Esophagus squamous epithelium (tissue), 5 donors: ENCODE measurements at regions not wholly inside any gene's neighbourhood (a gene's known extent, or its start where the extent isn't known, plus 50 kb on each side); places are given as distances from the start of the nearest gene placed in this dataset.

Experiments
- DNase-seq: peaks from one replicate; lab custom pipeline; 2025; lab: John Stamatoyannopoulos, UW
- H3K27ac ChIP-seq, 4 donors: fragments of 200-600 bp; sonication (generic); one replicate each; pipeline ENCODE4 v1.5.1; 2016 to 2019; ENCODE audit warnings: mild to moderate bottlenecking in 1 of 4
- H3K27me3 ChIP-seq, 4 donors: fragments of 200-600 bp; sonication (generic); 1 replicate in 3 of 4; 2 replicates in 1 of 4; pipeline versions ENCODE4 v1.5.1 to v1.6.0; 2017 to 2021; ENCODE audit warnings: antibody characterized with exemption in 1 of 4
- H3K36me3 ChIP-seq, 3 donors: fragments of 200-600 bp; sonication (generic); one replicate each; pipeline ENCODE4 v1.5.1; 2016 to 2019
- H3K4me1 ChIP-seq, 3 donors: fragments of 200-600 bp; sonication (generic); one replicate each; pipeline ENCODE4 v1.5.1; 2017 to 2019
- H3K4me3 ChIP-seq, 4 donors: fragments of 200-600 bp; sonication (generic); 1 replicate in 3 of 4; 2 replicates in 1 of 4; pipeline ENCODE4 v1.5.1; 2016 to 2019; ENCODE audit warnings: mild to moderate bottlenecking in 2 of 4, moderate library complexity in 1 of 4
- H3K9me3 ChIP-seq, 3 donors: fragments of 200-600 bp; sonication (generic); one replicate each; pipeline ENCODE4 v1.5.1; 2016 to 2019
- CTCF ChIP-seq, 6 experiments: fragments of 450-650 bp in 4 of 6; fragments of 200-600 bp in 2 of 6; sonication (generic) in 2 of 6; IDR thresholded peaks; one replicate each; pipeline ENCODE4 v1.5.1; 2016 to 2019; ENCODE audit warnings: antibody characterized with exemption in 6 of 6, mild to moderate bottlenecking in 4 of 6, moderate library complexity in 4 of 6
- POLR2A ChIP-seq, 4 donors: fragments of 450-650 bp; IDR thresholded peaks; one replicate each; pipeline ENCODE4 v1.6.1; 2017; ENCODE audit warnings: antibody characterized with exemption in 4 of 4, mild to moderate bottlenecking in 4 of 4, moderate library complexity in 3 of 4
- WGBS, 2 donors: methylation state at CpG; one replicate each; pipeline ENCODE4 v1.1.5; 2018; 5-methylcytosine and 5-hydroxymethylcytosine counted together
- intact Hi-C: fragments of 100-400 bp; cut with DNase I; formaldehyde crosslinking; loops from one replicate; pipeline ENCODE4 v1.15.0; 2022
- donor health status: DM: yes; HTN: yes; CAD: no.

- DNase-seq, result no peak
- Histone ChIP-seq H3K36me3 (no peaks in the 10 kb centered on the region), H3K4me1 (no peaks in the 10 kb centered on the region), H3K27ac (no peak overlapping the region), H3K27me3 (no peaks in the 10 kb centered on the region), H3K4me3 (no peak overlapping the region), H3K9me3 (no peaks in the 10 kb centered on the region)
- 27 to 47% methylated on average over 4 of the region's 4 CpGs for WGBS, 2 donors
- TF ChIP-seq POLR2A (IDR thresholded peaks at IDR 0.05), result no peak
- TF ChIP-seq CTCF (IDR thresholded peaks at IDR 0.05), result no peak
- intact Hi-C loops, result no loop called here
Observed at GRCh38 chr1:239322369-239322768, 64.0 kb upstream of the CHRM3 start.

- H3K4me1 ChIP-seq, result no peaks in the 10 kb centered on the region
- no peaks in the 10 kb centered on the region for H3K27me3 ChIP-seq
- DNase-seq, result no peak
- no peak overlapping the region for H3K27ac ChIP-seq
- H3K4me3 ChIP-seq, result no peak overlapping the region
- intact Hi-C loops, result no loop called here
- TF ChIP-seq POLR2A (IDR thresholded peaks at IDR 0.05), result no peak
- TF ChIP-seq CTCF (IDR thresholded peaks at IDR 0.05), result no peak
- H3K36me3 ChIP-seq, result no peaks in the 10 kb centered on the region
- no peaks in the 10 kb centered on the region for H3K9me3 ChIP-seq
- WGBS, 2 donors, result 85 to 86% methylated on average over 1 of the region's 1 CpG
Observed at GRCh38 chr1:239321877-239322276, 64.5 kb upstream of the CHRM3 start.

GRCh38 chr1:239317948-239318347 lies 68.4 kb upstream of the CHRM3 start:
- no peaks in the 10 kb centered on the region for H3K9me3 ChIP-seq
- no peak for TF ChIP-seq CTCF (IDR thresholded peaks at IDR 0.05)
- TF ChIP-seq POLR2A (IDR thresholded peaks at IDR 0.05), result no peak
- 100% methylated on average over 1 of the region's 1 CpG for WGBS, 2 donors
- no peaks in the 10 kb centered on the region for H3K27me3 ChIP-seq
- H3K4me3 ChIP-seq, result no peak overlapping the region
- H3K27ac ChIP-seq, result no peak overlapping the region
- no peak for DNase-seq
- H3K4me1 ChIP-seq, result no peaks in the 10 kb centered on the region
- intact Hi-C loops, result no loop called here
- no peaks in the 10 kb centered on the region for H3K36me3 ChIP-seq

- H3K4me3 ChIP-seq, result no peak overlapping the region
- no peak overlapping the region for H3K27ac ChIP-seq
- TF ChIP-seq CTCF (IDR thresholded peaks at IDR 0.05), result no peak
- no peak for TF ChIP-seq POLR2A (IDR thresholded peaks at IDR 0.05)
- H3K4me1 ChIP-seq, result no peaks in the 10 kb centered on the region
- WGBS, 2 donors, result 49 to 64% methylated on average over 3 of the region's 3 CpGs
- H3K27me3 ChIP-seq, result no peaks in the 10 kb centered on the region
- no peak for DNase-seq
- no peaks in the 10 kb centered on the region for H3K9me3 ChIP-seq
- intact Hi-C loops, result no loop called here
- H3K36me3 ChIP-seq, result no peaks in the 10 kb centered on the region
Observed at GRCh38 chr1:239315631-239316217, 70.6 kb upstream of the CHRM3 start.

GRCh38 chr1:239311331-239311730 lies 75.0 kb upstream of the CHRM3 start:
- Histone ChIP-seq H3K36me3 (no peaks in the 10 kb centered on the region), H3K4me1 (no peaks in the 10 kb centered on the region), H3K27me3 (no peaks in the 10 kb centered on the region), H3K9me3 (no peaks in the 10 kb centered on the region), H3K27ac (no peak overlapping the region), H3K4me3 (no peak overlapping the region)
- 62 to 79% methylated on average over 5 of the region's 5 CpGs for WGBS, 2 donors
- DNase-seq, result no peak
- no peak for TF ChIP-seq CTCF (IDR thresholded peaks at IDR 0.05)
- TF ChIP-seq POLR2A (IDR thresholded peaks at IDR 0.05), result no peak
- intact Hi-C loops, result no loop called here
